GM20000 (cell line): ENCODE measurements at regions not wholly inside any gene's neighbourhood (a gene's known extent, or its start where the extent isn't known, plus 50 kb on each side); places are given as distances from the start of the nearest gene placed in this dataset.

Experiments used
- DNase-seq: peaks from one replicate; pipeline ENCODE4 v3.0.0; 2012; ENCODE audit warnings: low spot score
- TF ChIP-seq, protein P1 (sequence below): IDR thresholded peaks from 2 replicates; pipeline ENCODE4 v1.5.1; 2012; ENCODE audit warnings: mild to moderate bottlenecking, control low read depth; ENCODE audit errors: extremely low read depth, missing control alignments

DNA sequence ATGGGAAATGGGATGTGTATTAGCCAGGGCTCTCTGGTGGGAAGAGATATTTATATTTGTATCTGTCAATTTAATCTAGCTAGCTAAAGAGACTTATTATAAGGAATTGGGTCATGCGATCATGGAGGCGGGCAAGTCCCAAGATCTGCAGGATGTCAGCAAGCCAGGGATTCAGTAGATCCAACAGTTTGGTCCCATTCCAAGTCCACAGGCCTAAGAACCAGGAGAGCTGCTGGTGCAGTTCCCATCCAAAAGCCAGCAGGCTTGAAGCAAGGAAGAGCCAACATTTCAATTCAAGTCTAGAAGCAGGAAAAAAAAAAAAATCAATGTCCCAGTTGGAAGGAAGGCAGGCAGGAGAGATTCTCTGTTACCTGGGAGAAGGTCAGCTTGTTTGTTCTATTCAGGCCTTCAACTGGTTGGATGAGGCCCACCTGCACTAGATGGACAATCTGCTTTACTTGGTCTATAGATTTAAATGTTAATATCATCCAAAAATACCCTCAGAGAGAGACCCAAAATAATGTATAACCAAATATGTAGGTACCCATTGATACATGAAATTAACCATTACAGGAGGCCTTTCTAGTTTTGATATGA lies 60.7 kb upstream of the BCAT1 start:
- DNase-seq = no peak
- TF ChIP-seq, protein P1, sequence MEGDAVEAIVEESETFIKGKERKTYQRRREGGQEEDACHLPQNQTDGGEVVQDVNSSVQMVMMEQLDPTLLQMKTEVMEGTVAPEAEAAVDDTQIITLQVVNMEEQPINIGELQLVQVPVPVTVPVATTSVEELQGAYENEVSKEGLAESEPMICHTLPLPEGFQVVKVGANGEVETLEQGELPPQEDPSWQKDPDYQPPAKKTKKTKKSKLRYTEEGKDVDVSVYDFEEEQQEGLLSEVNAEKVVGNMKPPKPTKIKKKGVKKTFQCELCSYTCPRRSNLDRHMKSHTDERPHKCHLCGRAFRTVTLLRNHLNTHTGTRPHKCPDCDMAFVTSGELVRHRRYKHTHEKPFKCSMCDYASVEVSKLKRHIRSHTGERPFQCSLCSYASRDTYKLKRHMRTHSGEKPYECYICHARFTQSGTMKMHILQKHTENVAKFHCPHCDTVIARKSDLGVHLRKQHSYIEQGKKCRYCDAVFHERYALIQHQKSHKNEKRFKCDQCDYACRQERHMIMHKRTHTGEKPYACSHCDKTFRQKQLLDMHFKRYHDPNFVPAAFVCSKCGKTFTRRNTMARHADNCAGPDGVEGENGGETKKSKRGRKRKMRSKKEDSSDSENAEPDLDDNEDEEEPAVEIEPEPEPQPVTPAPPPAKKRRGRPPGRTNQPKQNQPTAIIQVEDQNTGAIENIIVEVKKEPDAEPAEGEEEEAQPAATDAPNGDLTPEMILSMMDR = no peak

DNA sequence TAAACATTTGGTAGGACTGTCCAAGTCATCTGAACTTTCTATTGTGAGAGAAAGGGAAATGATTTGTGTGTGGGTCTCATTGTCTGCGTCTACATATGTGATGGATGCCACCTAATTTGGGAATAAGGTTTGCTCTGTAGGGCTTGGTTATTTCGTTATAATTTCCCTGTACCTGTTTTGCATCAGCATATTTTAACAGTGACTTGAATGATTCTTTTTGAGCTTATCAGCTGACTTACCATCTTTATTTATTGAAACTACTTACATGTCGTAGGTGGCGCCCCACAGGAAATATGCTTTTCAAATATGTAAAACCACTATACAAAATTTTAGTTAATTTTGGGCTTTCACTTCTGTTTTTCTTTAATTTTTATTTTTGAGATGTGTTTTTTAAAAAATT lies 56.5 kb upstream of the BCAT1 start:
- TF ChIP-seq, protein P1 = no peak
- peak; percentile 23 for DNase-seq

DNA sequence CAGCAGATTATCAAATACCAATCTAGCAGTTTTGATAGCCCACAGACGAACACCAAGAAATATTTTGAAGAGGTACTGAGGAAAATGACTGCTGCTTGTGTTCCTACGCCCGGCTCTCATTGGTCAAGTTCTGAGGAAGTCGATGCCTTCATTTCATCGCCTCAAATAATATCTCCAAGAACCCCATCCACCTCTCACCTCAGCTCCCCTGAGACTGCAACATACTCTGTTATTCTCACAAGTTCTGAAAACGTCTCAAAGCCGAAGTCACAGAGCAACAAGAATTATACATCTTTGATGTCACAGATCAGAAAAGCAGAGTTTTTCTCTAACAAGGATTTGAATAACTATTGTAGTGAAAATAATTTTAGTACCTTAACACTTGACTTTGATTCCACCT lies 55.5 kb upstream of the BCAT1 start:
- TF ChIP-seq, protein P1 = no peak
- DNase-seq = no peak

DNA sequence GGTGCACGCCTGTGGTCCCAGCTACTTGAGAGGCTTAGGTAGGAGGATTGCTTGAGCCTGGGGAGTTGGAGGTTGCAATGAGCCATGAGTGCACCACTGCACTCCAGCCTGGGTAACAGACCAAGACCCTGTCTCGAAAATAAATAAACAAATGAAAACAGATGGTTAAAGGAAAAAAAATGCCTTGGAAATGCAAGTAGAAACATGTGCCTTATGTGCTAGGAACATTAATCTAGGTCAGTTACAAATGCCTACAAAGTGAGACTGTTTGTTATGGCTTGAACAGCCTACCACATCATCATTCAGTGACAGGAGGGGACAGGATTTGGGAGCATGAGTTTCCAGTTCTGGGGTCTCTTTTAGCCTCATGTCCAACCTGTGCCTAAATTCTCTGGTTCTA lies 52.4 kb upstream of the BCAT1 start:
- TF ChIP-seq, protein P1 = no peak
- DNase-seq = no peak
